Ureter (tissue), 1 donor: ENCODE measurements at regions not wholly inside any gene's neighbourhood (a gene's known extent, or its start where the extent isn't known, plus 50 kb on each side); places are given as distances from the start of the nearest gene placed in this dataset.

ENCODE experiments used
- DNase-seq: peaks from one replicate; pipeline ENCODE4 v3.0.0-alpha.2; 2020; ENCODE audit warnings: low spot score
- donor health status: DM: yes; HTN: yes; CAD: no.

GRCh38 chr6:48826152-48826515, 636.9 kb downstream of the MMUT start:
- no peak for DNase-seq

DNA sequence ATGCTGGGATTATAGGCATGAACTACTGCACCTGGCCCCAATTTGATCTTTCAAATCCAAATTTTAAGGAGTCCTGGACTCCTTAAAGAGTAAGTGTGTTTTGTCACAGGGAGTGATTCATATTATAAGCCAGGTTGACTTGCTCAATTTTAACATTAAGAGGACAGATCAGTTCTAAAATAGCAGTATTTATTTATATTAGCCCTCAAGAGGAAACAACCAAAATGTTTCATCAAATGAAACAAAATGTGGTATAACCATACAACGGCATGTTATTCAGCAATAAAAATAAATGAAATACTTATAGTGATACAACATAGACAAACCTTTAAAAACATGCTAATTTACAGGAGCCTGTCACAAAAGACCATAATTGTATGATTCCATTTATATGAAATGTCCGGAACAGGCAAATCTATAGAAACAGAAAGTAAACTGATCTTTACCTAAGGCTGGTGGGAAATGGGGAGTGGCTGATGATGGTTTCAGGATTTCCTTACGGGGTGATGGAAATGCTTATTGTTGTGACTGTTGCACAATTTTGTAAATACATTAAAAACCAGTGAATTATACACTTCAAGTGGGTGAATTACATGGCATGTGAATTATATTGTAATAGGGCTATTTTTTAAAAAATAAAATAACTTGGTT, 637.4 kb downstream of the MMUT start:
- DNase-seq, result no peak

DNA sequence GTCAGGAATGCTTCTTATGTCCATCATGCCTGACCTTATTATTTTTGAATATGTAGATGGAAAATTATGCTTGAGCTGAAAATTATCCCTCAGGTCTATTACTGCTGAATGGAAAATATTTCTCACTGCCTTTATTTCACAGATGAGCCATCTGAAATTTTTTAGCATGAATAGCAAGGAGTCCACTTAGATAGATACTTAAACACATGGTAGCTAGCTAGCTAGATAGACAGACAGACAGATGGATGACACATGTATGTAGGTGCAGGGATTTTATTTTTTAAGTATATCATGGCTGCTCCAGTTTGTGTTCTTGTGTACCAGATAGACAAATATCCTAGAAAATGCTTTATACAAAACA, 645.0 kb downstream of the MMUT start:
- DNase-seq, result no peak

DNA sequence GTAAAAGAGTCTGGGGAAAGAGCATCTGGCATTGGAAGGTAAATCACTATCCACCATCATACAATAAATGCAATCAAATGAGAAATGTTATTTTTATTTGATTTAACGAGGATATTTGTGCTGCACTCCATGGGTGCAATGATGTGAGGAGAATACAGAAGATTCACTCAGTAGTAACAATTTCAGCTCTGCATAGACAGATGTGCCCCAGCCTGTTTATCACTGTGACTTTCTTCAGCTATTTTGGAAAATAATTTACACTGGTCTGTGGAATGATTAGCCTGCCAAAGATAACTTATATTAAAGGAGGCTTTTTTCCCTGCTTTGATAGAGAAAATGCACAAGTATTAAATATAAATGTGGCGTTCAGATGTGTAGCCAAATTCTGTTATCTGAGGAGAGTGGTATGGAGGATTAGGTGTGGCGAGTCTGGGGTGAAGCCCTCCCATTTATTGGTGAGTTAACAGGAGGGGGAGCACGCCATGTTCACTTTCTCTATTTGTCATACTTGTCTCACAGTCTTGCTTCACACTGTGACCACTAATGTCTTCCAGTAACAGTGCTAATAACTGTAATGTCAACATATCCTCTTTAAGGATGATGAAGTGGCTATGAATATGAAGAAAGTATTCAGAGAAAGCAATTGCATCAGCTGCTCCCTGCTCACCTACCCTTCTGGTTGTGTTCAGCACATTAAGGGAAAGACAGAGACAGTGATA, 645.6 kb downstream of the MMUT start:
- no peak for DNase-seq

DNA sequence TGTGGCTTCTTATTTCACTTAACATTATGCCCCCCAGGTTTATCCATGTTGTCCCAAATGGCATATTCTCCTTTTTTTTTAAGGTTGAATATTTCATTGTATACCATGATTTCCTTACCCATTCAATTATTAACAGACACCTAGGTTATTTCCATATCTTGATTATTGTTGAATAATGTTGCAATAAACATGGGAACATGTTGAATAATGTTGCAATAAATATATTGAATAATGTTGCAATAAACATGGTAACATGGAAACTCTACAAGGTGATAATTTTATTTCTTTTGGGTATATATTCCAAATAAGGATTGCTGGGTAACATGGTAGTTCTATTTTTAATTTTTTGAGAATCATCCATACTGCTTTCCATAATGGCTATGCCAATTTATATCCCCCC, 648.1 kb downstream of the MMUT start:
- no peak for DNase-seq

- no peak for DNase-seq
Observed at GRCh38 chr6:48813836-48814235, 649.2 kb downstream of the MMUT start.

- DNase-seq, result no peak
Observed at GRCh38 chr6:48809700-48810099, 653.4 kb downstream of the MMUT start.

- no peak for DNase-seq
Observed at GRCh38 chr6:48809245-48809644, 653.8 kb downstream of the MMUT start.

- no peak for DNase-seq
Observed at GRCh38 chr6:48798296-48798695, 664.8 kb downstream of the MMUT start.

GRCh38 chr6:48782225-48782624, 671.2 kb upstream of the PTCHD4 start:
- DNase-seq, result no peak

- no peak for DNase-seq
Observed at GRCh38 chr6:48777411-48777810, 666.4 kb upstream of the PTCHD4 start.

DNA sequence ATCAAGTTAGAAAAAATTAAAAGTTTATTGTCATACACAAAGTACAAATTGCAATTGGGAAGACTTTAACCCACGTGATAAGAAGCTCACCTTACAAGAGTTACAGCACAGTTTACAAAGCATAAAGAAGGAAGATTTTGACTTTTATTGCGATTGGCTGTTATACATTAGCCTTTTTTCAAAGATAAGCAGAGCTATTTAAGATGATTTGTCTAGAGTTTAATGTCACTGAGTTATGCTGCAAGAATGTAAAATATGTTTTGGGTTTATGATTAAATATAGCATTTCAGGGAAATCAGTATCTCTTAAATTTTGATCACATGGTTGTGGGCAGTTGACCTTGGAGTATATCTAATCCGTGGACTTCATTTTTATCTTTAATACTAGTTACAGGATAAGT, 664.2 kb upstream of the PTCHD4 start:
- DNase-seq, result no peak

DNA sequence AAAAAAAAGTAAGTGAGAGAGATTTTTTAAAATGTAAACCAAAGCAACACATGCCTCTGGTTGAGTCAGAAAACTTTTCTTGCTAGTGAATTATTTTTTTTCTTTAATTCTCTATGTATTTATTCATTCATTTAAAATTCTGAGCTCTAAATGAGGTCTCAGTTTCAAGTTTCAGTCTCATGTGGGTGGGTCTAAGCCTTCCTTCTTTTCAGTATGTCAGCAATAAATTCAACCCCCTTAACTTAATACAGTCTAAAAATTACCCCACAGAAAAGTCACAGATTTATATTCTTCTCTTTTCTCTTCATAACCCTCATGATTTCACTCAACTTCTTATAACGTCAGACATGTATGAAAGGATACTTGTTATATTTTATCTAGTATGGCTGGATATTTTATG, 663.3 kb upstream of the PTCHD4 start:
- no peak for DNase-seq

- DNase-seq, result no peak
Observed at GRCh38 chr6:48766349-48766748, 655.4 kb upstream of the PTCHD4 start.

GRCh38 chr6:48765352-48765961, 654.5 kb upstream of the PTCHD4 start:
- no peak for DNase-seq

DNA sequence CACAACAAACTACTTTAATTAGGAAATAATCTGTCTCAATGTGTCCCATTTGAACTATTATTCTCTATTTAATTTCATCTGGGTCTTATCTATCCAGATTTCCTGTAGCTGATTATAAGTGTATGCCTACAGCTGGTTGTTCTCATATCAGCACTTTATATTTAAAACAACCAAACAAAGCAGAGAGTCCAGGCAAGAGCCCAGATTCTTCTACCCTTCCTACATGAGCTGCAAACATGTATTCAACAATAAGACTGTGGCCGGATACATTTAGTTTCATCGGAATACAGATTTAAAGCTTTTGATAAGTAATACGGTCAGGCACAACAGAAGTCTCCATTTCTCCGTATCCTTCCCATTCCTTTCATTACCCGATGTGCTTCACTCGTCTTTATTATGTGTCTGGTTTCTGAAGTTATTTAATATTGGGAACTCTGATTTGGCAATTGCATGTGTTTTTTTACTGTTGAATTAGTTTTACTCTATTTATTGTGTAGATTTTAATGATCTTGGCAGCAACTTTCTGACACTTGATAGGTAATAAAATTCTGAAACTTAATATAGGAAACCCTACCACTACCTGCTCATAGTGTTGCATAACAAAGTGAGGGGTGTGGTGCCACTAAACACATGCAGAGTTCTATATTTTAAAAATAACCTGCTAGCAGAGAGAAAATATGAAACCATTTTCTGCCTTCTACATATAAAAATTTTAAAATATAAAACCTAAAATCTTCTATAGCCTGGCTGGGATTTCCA, 653.5 kb upstream of the PTCHD4 start:
- DNase-seq, result no peak

GRCh38 chr6:48757661-48758060, 646.7 kb upstream of the PTCHD4 start:
- no peak for DNase-seq

- no peak for DNase-seq
Observed at GRCh38 chr6:48755315-48755714, 644.3 kb upstream of the PTCHD4 start.

DNA sequence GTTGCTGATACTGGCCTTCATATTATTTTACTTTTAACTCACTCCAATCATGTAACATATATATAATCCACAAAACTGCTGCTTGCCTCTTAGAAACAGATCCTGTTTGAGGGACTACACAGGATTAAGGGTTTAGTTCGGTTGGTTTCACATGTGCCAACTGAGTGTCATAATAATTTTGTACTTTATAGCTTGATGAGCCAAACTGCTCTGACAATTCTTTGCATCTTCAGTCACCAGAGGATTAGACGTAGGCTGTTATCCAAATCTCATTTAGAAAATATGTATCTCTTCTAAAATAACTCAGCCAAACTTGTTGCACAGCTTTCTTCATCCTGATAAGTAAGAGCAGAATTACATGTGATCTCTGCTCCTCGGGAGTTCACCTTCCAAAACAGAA, 643.6 kb upstream of the PTCHD4 start:
- DNase-seq, result no peak

DNA sequence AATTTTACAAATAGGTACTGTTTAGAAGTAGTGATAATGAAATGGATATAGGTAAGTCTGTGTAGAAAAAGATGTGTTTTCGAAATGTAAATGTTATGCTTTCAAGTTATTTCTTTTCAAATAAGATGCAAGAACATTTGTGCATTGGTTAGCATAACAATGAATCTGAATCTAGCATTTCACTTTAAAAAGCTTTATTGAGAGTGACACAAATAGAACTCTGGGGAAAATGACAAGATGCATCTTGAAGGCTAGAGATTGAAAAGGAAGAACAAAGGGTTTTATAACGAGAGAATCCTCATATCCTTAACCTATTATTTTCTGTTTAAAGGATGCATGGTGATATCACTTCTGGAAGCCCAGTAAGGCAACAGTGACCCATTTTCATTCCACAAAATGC, 639.9 kb upstream of the PTCHD4 start:
- no peak for DNase-seq

DNA sequence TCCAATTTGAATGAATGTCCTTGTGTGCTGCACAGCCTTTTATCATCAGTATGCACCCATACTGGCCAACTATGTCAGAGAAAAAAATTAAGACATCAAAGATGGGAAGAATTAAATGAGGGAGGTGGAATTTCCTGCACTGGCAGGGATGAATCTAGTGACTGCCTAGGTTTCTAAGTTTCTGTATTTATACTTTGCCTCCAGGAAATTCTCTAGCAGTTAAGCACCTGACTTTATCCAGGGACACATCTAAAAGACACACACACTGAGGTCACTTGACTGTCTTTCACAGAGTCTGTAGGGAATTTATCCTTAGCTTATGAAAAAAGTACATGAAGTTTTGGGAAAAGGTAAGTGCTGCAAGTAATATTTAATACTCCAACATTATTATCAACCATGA, 636.5 kb upstream of the PTCHD4 start:
- no peak for DNase-seq

- no peak for DNase-seq
Observed at GRCh38 chr6:48747040-48747439, 636.0 kb upstream of the PTCHD4 start.

GRCh38 chr6:48744948-48745347, 634.0 kb upstream of the PTCHD4 start:
- DNase-seq, result no peak
